PFSK-1 (cell line): ENCODE measurements at regions not wholly inside any gene's neighbourhood (a gene's known extent, or its start where the extent isn't known, plus 50 kb on each side); places are given as distances from the start of the nearest gene placed in this dataset.

ENCODE experiments used
- FOXP2 ChIP-seq: optimal IDR thresholded peaks from 2 replicates; pipeline ENCODE3; 2011; ENCODE audit warnings: borderline replicate concordance, control low read depth, inconsistent platforms; ENCODE audit not compliant: insufficient read depth; ENCODE audit errors: extremely low read length, extremely low read depth
- POLR2AphosphoS5 ChIP-seq: IDR thresholded peaks from 2 replicates; pipeline ENCODE4 v1.6.1; 2012; ENCODE audit warnings: low read depth, mild to moderate bottlenecking, control low read depth, low read length, moderate library complexity
- SIN3A ChIP-seq: IDR thresholded peaks from 2 replicates; pipeline ENCODE4 v1.6.1; 2012; ENCODE audit warnings: mild to moderate bottlenecking, low read length, moderate library complexity, borderline replicate concordance; ENCODE audit not compliant: insufficient read depth
- TAF1 ChIP-seq: IDR thresholded peaks from 2 replicates; pipeline ENCODE4 v1.6.1; 2012; ENCODE audit warnings: low read length, control low read depth, borderline replicate concordance; ENCODE audit not compliant: insufficient read depth
- TF ChIP-seq, protein P1 (sequence below), 2 experiments: IDR thresholded peaks; 2 replicates each; pipeline versions ENCODE4 v1.6.1 to v1.8.0; 2011 to 2012; ENCODE audit warnings: low read depth in 2 of 2, low read length in 2 of 2, control low read depth in 1 of 2, inconsistent platforms in 1 of 2, mild to moderate bottlenecking in 1 of 2, moderate library complexity in 1 of 2; ENCODE audit not compliant: insufficient read depth in 1 of 2

DNA sequence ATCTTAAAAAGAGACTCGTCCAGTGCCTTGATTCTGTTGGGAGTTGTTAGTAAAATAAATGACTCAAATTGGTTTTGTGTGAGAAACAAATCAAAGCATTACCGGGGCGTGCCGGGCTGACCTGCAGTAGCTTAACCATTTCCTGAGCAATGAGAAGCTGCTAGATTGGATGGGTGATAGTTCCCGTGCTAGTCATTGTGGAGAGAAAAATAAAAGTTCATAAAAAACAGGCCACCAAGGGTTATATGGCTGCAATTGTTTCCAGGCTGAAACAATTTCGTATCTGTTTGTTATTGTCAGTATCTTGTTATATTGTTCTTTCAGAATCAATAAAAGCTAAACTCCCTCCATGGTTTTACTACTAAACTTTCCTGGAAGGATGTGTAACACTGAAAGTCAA lies 314.4 kb downstream of the MTX2 start:
- TF ChIP-seq FOXP2 (no peak), SIN3A (peak; percentile 55; the same call in 1 of the 2 replicates)
- TF ChIP-seq, protein P1, sequence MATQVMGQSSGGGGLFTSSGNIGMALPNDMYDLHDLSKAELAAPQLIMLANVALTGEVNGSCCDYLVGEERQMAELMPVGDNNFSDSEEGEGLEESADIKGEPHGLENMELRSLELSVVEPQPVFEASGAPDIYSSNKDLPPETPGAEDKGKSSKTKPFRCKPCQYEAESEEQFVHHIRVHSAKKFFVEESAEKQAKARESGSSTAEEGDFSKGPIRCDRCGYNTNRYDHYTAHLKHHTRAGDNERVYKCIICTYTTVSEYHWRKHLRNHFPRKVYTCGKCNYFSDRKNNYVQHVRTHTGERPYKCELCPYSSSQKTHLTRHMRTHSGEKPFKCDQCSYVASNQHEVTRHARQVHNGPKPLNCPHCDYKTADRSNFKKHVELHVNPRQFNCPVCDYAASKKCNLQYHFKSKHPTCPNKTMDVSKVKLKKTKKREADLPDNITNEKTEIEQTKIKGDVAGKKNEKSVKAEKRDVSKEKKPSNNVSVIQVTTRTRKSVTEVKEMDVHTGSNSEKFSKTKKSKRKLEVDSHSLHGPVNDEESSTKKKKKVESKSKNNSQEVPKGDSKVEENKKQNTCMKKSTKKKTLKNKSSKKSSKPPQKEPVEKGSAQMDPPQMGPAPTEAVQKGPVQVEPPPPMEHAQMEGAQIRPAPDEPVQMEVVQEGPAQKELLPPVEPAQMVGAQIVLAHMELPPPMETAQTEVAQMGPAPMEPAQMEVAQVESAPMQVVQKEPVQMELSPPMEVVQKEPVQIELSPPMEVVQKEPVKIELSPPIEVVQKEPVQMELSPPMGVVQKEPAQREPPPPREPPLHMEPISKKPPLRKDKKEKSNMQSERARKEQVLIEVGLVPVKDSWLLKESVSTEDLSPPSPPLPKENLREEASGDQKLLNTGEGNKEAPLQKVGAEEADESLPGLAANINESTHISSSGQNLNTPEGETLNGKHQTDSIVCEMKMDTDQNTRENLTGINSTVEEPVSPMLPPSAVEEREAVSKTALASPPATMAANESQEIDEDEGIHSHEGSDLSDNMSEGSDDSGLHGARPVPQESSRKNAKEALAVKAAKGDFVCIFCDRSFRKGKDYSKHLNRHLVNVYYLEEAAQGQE (IDR thresholded peaks at IDR 0.05; ENCODE audit: insufficient read depth in 1 of 2, low read depth in 2 of 2, low read length in 2 of 2) = peak in 1 of 2 experiments; percentile 35; a peak in 1 of 4 replicates

DNA sequence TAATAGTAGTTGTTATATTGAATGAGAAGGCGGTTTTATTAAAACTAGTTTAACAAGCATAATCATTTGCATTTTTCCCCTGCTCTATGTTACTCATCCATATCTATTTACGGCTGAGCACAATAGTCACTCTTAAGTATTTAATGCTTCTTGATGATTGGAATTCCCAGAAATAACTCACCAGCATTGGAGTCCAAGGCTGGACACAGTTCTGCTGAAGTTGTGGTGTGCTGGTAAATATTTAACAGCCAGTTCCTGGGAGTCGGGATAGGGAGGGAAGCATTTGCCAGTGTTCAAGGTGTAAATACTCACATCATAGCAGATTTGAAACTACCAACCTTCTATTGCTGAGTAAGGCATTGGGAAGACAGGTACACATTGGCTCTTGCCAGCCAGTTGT lies 315.1 kb downstream of the MTX2 start:
- no peak for TF ChIP-seq POLR2AphosphoS5
- TF ChIP-seq, protein P1 (IDR thresholded peaks at IDR 0.05; ENCODE audit: insufficient read depth in 1 of 2, low read depth in 2 of 2, low read length in 2 of 2) = no peak
- TF ChIP-seq SIN3A = no peak

DNA sequence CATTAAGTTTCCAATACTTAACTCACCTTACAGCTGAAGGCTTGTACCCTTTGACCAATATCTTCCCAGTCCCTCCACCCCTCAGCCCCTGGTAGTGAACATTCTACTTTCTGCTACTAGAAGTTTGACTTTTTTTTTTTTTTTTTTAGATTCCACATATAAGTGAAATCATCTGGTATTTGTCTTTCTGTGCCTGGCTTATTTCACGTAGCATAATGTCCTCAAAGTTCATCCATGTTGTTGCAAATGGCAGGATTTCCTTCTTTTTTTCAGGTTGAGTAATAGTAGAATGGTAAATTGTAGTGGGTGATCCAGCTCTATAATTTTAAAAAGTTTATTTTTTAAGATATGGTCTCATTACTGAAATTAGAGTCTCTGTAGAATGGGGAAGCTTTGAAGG lies 316.0 kb downstream of the MTX2 start:
- TF ChIP-seq SIN3A (no peak), FOXP2 (no peak), TAF1 (no peak), POLR2AphosphoS5 (no peak)
- TF ChIP-seq, protein P1 (IDR thresholded peaks at IDR 0.05; ENCODE audit: insufficient read depth in 1 of 2, low read depth in 2 of 2, low read length in 2 of 2) = no peak

DNA sequence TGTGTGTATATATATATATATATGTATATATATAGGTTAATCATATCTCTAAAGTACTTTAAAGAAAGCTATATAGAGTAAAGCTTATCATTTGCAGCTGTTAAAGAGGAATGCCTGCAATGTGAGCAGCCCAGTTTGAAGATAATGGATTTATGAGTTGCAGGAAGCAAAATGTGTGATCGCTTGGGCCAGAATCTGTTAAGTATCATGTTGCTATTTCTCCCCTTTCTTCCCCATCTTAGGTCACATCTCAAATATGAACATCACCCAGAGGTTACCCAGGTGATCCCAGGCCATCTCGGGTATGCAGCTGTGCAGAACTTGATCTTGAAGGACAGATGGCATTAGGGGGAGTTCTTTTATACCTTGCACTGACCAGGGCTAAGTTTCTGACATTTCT lies 316.5 kb downstream of the MTX2 start:
- TF ChIP-seq POLR2AphosphoS5 (no peak), FOXP2 (no peak), TAF1 (no peak), SIN3A (no peak)
- TF ChIP-seq, protein P1 (IDR thresholded peaks at IDR 0.05; ENCODE audit: insufficient read depth in 1 of 2, low read depth in 2 of 2, low read length in 2 of 2) = no peak

DNA sequence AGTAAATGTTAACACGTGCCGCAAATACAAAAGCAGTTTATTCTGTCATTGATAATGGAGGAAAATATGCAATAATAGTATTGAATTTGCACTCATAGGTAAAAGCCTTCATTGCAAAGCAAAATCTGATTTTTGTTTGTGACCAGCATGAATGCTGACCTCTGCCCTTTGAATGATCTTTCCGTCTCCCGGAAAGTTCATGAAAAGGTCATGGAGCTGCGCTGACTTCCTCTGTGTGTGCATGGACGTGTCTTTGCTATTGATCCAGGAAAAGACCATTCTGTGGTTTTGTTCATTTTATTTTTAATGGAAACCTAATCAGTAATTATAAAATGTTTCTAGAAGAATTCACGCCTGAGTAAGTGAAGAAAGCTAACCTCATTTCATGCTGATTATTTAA lies 320.0 kb downstream of the MTX2 start:
- TF ChIP-seq FOXP2 (no peak), SIN3A (no peak), TAF1 (no peak), POLR2AphosphoS5 (no peak)
- TF ChIP-seq, protein P1 (IDR thresholded peaks at IDR 0.05; ENCODE audit: insufficient read depth in 1 of 2, low read depth in 2 of 2, low read length in 2 of 2) = no peak
